ENCODE measurements at regions not wholly inside any gene's neighbourhood (a gene's known extent, or its start where the extent isn't known, plus 50 kb on each side); places are given as distances from the start of the nearest gene placed in this dataset.

DNA sequence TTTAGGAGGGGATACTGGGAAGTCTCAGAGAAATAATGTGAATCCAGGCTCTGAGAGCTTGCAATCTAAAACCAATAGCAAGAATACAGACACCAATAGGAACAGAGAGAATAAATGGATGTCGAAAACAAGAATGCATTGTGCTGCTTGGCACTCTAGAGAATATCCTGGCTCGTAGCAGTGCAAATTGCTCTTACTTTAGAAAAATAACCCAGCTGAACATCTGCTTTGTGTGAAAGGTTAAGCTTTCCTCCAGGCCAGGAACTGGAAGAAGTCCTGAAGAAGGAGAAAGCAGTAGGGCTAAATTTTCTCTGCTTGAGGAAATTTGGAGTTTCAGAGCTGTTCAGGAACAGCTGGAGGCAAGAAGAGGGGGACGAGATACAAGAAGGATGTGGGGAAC lies 382.3 kb downstream of the HHIPL2 start:
- H3K9me3 Mint-ChIP-seq = peaks cover 16% of the 10 kb centered on the region
- no peaks in the 10 kb centered on the region for H3K4me1 Mint-ChIP-seq
- ChIA-PET CTCF (no interaction called here), POLR2A (no interaction called here)
- H3K27me3 Mint-ChIP-seq (ENCODE audit: low read depth) = no peaks in the 10 kb centered on the region
- TF ChIP-seq FOXJ3 (CRISPR knock-in tag; IDR thresholded peaks at IDR 0.05; ENCODE audit: borderline replicate concordance) (no peak), SP1 (CRISPR knock-in tag; conservative IDR thresholded peaks at IDR 0.05) (no peak)
- TF ChIP-seq, protein P1, sequence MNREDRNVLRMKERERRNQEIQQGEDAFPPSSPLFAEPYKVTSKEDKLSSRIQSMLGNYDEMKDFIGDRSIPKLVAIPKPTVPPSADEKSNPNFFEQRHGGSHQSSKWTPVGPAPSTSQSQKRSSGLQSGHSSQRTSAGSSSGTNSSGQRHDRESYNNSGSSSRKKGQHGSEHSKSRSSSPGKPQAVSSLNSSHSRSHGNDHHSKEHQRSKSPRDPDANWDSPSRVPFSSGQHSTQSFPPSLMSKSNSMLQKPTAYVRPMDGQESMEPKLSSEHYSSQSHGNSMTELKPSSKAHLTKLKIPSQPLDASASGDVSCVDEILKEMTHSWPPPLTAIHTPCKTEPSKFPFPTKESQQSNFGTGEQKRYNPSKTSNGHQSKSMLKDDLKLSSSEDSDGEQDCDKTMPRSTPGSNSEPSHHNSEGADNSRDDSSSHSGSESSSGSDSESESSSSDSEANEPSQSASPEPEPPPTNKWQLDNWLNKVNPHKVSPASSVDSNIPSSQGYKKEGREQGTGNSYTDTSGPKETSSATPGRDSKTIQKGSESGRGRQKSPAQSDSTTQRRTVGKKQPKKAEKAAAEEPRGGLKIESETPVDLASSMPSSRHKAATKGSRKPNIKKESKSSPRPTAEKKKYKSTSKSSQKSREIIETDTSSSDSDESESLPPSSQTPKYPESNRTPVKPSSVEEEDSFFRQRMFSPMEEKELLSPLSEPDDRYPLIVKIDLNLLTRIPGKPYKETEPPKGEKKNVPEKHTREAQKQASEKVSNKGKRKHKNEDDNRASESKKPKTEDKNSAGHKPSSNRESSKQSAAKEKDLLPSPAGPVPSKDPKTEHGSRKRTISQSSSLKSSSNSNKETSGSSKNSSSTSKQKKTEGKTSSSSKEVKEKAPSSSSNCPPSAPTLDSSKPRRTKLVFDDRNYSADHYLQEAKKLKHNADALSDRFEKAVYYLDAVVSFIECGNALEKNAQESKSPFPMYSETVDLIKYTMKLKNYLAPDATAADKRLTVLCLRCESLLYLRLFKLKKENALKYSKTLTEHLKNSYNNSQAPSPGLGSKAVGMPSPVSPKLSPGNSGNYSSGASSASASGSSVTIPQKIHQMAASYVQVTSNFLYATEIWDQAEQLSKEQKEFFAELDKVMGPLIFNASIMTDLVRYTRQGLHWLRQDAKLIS (CRISPR knock-in tag; IDR thresholded peaks at IDR 0.05; ENCODE audit: borderline replicate concordance) = no peak
- TF ChIP-seq, protein P2, sequence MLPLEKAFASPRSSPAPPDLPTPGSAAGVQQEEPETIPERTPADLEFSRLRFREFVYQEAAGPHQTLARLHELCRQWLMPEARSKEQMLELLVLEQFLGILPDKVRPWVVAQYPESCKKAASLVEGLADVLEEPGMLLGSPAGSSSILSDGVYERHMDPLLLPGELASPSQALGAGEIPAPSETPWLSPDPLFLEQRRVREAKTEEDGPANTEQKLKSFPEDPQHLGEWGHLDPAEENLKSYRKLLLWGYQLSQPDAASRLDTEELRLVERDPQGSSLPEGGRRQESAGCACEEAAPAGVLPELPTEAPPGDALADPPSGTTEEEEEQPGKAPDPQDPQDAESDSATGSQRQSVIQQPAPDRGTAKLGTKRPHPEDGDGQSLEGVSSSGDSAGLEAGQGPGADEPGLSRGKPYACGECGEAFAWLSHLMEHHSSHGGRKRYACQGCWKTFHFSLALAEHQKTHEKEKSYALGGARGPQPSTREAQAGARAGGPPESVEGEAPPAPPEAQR (CRISPR knock-in tag; IDR thresholded peaks at IDR 0.05) = no peak
- H3K27ac Mint-ChIP-seq = no peak overlapping the region
- no peak overlapping the region for H3K4me3 Mint-ChIP-seq
- DNase-seq (ENCODE audit: low spot score) (no peak), ATAC-seq (no peak)
- H3K36me3 Mint-ChIP-seq = peaks cover 3% of the 10 kb centered on the region; the same call in 1 of the 2 replicates

DNA sequence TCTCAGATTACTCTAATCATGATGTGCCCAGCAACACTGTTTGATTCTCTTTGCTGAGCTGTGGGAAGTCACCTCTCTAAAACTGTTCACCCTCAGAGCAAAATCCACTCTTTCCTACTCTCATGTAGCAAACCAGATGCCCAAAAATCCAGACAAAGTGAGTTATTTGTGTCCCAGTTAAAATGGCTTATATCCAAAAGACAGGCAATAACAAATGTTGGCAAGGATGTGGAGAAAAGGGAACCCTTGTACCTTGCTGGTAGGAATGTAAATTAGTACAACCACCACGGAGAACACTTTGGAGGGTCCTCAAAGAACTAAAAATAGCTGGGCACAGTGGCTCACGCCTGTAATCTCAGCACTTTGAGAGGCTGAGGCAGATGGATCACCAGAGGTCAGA lies 384.0 kb downstream of the HHIPL2 start:
- Mint-ChIP-seq H3K4me1 (no peaks in the 10 kb centered on the region), H3K36me3 (no peaks in the 10 kb centered on the region), H3K4me3 (no peak overlapping the region), H3K9me3 (peaks cover 6% of the 10 kb centered on the region), H3K27me3 (ENCODE audit: low read depth) (no peaks in the 10 kb centered on the region), H3K27ac (no peak overlapping the region)
- ATAC-seq = no peak
- POLR2A ChIA-PET = no interaction called here
- CTCF ChIA-PET = no interaction called here
- DNase-seq (ENCODE audit: low spot score) = no peak
- TF ChIP-seq, protein P3, sequence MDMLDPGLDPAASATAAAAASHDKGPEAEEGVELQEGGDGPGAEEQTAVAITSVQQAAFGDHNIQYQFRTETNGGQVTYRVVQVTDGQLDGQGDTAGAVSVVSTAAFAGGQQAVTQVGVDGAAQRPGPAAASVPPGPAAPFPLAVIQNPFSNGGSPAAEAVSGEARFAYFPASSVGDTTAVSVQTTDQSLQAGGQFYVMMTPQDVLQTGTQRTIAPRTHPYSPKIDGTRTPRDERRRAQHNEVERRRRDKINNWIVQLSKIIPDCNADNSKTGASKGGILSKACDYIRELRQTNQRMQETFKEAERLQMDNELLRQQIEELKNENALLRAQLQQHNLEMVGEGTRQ (CRISPR knock-in tag; IDR thresholded peaks at IDR 0.05) = no peak
- TF ChIP-seq, protein P4, sequence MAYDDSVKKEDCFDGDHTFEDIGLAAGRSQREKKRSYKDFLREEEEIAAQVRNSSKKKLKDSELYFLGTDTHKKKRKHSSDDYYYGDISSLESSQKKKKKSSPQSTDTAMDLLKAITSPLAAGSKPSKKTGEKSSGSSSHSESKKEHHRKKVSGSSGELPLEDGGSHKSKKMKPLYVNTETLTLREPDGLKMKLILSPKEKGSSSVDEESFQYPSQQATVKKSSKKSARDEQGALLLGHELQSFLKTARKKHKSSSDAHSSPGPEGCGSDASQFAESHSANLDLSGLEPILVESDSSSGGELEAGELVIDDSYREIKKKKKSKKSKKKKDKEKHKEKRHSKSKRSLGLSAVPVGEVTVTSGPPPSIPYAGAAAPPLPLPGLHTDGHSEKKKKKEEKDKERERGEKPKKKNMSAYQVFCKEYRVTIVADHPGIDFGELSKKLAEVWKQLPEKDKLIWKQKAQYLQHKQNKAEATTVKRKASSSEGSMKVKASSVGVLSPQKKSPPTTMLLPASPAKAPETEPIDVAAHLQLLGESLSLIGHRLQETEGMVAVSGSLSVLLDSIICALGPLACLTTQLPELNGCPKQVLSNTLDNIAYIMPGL (CRISPR knock-in tag; IDR thresholded peaks at IDR 0.05) = no peak
- TF ChIP-seq, protein P5, sequence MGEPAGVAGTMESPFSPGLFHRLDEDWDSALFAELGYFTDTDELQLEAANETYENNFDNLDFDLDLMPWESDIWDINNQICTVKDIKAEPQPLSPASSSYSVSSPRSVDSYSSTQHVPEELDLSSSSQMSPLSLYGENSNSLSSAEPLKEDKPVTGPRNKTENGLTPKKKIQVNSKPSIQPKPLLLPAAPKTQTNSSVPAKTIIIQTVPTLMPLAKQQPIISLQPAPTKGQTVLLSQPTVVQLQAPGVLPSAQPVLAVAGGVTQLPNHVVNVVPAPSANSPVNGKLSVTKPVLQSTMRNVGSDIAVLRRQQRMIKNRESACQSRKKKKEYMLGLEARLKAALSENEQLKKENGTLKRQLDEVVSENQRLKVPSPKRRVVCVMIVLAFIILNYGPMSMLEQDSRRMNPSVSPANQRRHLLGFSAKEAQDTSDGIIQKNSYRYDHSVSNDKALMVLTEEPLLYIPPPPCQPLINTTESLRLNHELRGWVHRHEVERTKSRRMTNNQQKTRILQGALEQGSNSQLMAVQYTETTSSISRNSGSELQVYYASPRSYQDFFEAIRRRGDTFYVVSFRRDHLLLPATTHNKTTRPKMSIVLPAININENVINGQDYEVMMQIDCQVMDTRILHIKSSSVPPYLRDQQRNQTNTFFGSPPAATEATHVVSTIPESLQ (CRISPR knock-in tag; IDR thresholded peaks at IDR 0.05) = no peak
- TF ChIP-seq TEAD4 (CRISPR knock-in tag; IDR thresholded peaks at IDR 0.05) = no peak
- no peak for TF ChIP-seq KAT7 (CRISPR knock-in tag; IDR thresholded peaks at IDR 0.05; ENCODE audit: borderline replicate concordance)
- TF ChIP-seq, protein P6, sequence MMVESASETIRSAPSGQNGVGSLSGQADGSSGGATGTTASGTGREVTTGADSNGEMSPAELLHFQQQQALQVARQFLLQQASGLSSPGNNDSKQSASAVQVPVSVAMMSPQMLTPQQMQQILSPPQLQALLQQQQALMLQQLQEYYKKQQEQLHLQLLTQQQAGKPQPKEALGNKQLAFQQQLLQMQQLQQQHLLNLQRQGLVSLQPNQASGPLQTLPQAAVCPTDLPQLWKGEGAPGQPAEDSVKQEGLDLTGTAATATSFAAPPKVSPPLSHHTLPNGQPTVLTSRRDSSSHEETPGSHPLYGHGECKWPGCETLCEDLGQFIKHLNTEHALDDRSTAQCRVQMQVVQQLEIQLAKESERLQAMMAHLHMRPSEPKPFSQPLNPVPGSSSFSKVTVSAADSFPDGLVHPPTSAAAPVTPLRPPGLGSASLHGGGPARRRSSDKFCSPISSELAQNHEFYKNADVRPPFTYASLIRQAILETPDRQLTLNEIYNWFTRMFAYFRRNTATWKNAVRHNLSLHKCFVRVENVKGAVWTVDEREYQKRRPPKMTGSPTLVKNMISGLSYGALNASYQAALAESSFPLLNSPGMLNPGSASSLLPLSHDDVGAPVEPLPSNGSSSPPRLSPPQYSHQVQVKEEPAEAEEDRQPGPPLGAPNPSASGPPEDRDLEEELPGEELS (CRISPR knock-in tag; IDR thresholded peaks at IDR 0.05) = no peak
- no peak for TF ChIP-seq NFE2L1 (CRISPR knock-in tag; IDR thresholded peaks at IDR 0.05)
- no peak for TF ChIP-seq SMAD3 (CRISPR knock-in tag; IDR thresholded peaks at IDR 0.05; ENCODE audit: borderline replicate concordance)
- TF ChIP-seq FOXK1 (CRISPR knock-in tag; IDR thresholded peaks at IDR 0.05) = no peak
- TF ChIP-seq, protein P7, sequence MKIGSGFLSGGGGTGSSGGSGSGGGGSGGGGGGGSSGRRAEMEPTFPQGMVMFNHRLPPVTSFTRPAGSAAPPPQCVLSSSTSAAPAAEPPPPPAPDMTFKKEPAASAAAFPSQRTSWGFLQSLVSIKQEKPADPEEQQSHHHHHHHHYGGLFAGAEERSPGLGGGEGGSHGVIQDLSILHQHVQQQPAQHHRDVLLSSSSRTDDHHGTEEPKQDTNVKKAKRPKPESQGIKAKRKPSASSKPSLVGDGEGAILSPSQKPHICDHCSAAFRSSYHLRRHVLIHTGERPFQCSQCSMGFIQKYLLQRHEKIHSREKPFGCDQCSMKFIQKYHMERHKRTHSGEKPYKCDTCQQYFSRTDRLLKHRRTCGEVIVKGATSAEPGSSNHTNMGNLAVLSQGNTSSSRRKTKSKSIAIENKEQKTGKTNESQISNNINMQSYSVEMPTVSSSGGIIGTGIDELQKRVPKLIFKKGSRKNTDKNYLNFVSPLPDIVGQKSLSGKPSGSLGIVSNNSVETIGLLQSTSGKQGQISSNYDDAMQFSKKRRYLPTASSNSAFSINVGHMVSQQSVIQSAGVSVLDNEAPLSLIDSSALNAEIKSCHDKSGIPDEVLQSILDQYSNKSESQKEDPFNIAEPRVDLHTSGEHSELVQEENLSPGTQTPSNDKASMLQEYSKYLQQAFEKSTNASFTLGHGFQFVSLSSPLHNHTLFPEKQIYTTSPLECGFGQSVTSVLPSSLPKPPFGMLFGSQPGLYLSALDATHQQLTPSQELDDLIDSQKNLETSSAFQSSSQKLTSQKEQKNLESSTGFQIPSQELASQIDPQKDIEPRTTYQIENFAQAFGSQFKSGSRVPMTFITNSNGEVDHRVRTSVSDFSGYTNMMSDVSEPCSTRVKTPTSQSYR (CRISPR knock-in tag; IDR thresholded peaks at IDR 0.05) = no peak
- no peak for TF ChIP-seq NR1H2 (CRISPR knock-in tag; IDR thresholded peaks at IDR 0.05)
- no peak for TF ChIP-seq IRF2 (CRISPR knock-in tag; IDR thresholded peaks at IDR 0.05; ENCODE audit: borderline replicate concordance, low read depth)

Measured in WTC11 (cell line).